Adipocyte (in vitro differentiated cells): ENCODE measurements at regions not wholly inside any gene's neighbourhood (a gene's known extent, or its start where the extent isn't known, plus 50 kb on each side); places are given as distances from the start of the nearest gene placed in this dataset.
"Not testable (repeated sequence)": the region's sequence is repeated elsewhere in the genome, so short reads cannot be mapped to it uniquely, and the experiment has no call there.

Experiments used
- DNase-seq: peaks from one replicate; pipeline ENCODE4 v3.0.0-alpha.2; 2015; ENCODE audit warnings: low read depth
- H3K27me3 ChIP-seq: replicated peaks from 2 replicates; pipeline ENCODE4 v1.7.0; 2013; ENCODE audit warnings: mild to moderate bottlenecking, low read length, moderate library complexity; ENCODE audit not compliant: control insufficient read depth, insufficient read depth
- H3K36me3 ChIP-seq: 2 replicates; pipeline ENCODE4 v1.7.0; 2013; ENCODE audit warnings: low read length, mild to moderate bottlenecking, moderate library complexity; ENCODE audit not compliant: control insufficient read depth, insufficient read depth, severe bottlenecking
- H3K4me1 ChIP-seq: 2 replicates; pipeline ENCODE4 v1.7.0; 2013; ENCODE audit warnings: mild to moderate bottlenecking, low read length, moderate library complexity; ENCODE audit not compliant: control insufficient read depth, insufficient read depth
- H3K4me3 ChIP-seq: 2 replicates; pipeline ENCODE4 v1.7.0; 2013; ENCODE audit warnings: mild to moderate bottlenecking, low read length, moderate library complexity
- H3K9ac ChIP-seq: 2 replicates; pipeline ENCODE4 v1.7.0; 2013; ENCODE audit warnings: mild to moderate bottlenecking, low read length, moderate library complexity
- H3K9me3 ChIP-seq: 2 replicates; pipeline ENCODE4 v1.7.0; 2013; ENCODE audit warnings: mild to moderate bottlenecking, low read length, moderate library complexity; ENCODE audit not compliant: control insufficient read depth

- not testable (repeated sequence) for H3K36me3 ChIP-seq, H3K9ac ChIP-seq, H3K4me3 ChIP-seq, DNase-seq, H3K27me3 ChIP-seq, H3K9me3 ChIP-seq, H3K4me1 ChIP-seq
These were observed 1226.2 kb downstream of the OTOL1 start for GRCh38 chr3:162722796-162723195.

DNA sequence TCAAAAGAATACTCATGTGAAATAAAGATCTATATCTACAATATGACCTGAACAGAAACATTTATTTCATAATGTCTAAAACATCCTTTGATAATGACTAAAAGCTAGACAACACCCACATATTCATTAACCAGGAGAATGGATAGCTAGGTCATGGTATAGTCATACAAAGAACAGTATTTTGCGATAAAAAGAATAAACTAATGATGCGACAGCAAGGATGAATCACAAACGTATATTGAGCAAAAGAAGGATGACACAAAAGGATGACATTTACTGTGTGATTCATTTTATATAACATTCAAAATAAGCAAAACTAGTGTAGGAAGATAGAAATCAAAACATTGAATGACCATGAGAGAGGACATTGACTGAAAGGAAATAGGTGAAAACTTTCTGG is 1233.1 kb downstream of the OTOL1 start:
- no peak overlapping the region for H3K4me3 ChIP-seq
- no peak overlapping the region for H3K9ac ChIP-seq

GRCh38 chr3:162731961-162732360 is 1235.4 kb downstream of the OTOL1 start:
- not testable (repeated sequence) for H3K4me3 ChIP-seq, H3K36me3 ChIP-seq, H3K4me1 ChIP-seq, H3K9ac ChIP-seq, H3K9me3 ChIP-seq, DNase-seq, H3K27me3 ChIP-seq

More for the DNA sequence above, 1233.1 kb downstream of the OTOL1 start:
- Histone ChIP-seq H3K9me3 (no peaks in the 10 kb centered on the region), H3K27me3 (no peaks in the 10 kb centered on the region), H3K36me3 (no peaks in the 10 kb centered on the region), H3K4me1 (no peaks in the 10 kb centered on the region)
- peak; percentile 15 for DNase-seq

GRCh38 chr3:162738784-162739183 is 1242.2 kb downstream of the OTOL1 start:
- H3K4me1 ChIP-seq, result no peaks in the 10 kb centered on the region
- no peak overlapping the region for H3K4me3 ChIP-seq
- no peaks in the 10 kb centered on the region for H3K27me3 ChIP-seq
- no peaks in the 10 kb centered on the region for H3K9me3 ChIP-seq
- no peaks in the 10 kb centered on the region for H3K36me3 ChIP-seq
- H3K9ac ChIP-seq, result no peak overlapping the region
- peak; percentile 22 for DNase-seq

DNA sequence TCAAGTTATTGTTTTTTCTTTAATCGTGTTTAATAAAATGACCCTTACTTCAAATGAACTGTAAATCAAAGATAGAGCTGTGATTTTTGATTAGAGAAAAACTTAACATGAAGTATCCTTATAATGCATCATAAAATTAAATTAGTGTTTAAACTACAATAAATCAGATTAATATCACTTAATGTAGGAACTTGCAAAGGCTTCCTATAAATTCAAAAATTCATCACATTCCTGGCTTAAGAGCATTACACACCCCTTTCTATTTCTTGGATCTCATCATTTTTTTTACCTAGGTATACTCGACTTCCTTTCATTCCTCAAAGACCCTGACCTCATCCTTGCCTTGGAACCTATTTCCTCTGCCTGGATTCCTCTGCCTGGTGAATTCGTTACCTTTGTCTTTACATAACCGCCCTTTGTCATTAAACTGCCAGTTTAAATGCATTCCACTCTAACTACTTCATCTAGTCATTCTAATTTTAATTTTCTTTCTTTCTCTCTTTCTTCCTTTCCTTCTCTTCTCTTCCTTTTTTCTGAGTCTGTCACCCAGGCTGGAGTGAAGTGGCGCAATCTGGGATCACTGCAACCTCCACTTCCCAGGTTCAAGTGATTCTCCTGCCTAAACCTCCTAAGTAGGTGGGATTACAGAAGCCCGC is 1244.5 kb downstream of the OTOL1 start:
- Histone ChIP-seq H3K36me3 (no peaks in the 10 kb centered on the region), H3K4me3 (no peak overlapping the region), H3K27me3 (no peaks in the 10 kb centered on the region), H3K9ac (no peak overlapping the region), H3K4me1 (no peaks in the 10 kb centered on the region), H3K9me3 (no peaks in the 10 kb centered on the region)
- no peak for DNase-seq

DNA sequence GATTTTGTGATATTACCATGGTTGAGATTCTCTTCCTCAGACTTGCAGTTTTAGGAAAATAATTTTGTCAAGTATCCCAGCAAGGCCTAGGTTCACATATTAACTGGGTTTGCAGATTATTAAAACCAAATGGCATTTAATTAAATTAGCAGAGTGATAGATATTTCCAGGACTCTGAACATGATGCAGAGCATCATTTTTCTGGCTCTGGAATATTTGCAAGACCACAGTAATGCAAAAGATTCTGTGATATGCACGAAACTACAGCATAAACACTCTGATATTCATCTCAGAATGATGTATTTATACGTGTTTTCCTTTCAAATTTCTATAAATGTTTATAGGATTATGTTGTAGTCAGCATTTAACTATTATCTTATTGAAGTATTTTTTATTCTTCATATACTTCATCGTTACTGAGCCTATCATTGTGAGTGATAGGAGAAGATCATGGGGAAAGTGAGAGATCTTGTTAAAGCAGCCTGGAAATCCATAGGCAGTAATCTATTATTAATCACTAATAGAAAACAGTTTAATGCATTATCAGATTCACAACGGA is 1245.6 kb downstream of the OTOL1 start:
- no peak overlapping the region for H3K4me3 ChIP-seq
- no peaks in the 10 kb centered on the region for H3K27me3 ChIP-seq
- no peaks in the 10 kb centered on the region for H3K4me1 ChIP-seq
- H3K9ac ChIP-seq, result no peak overlapping the region
- peaks cover 4% of the 10 kb centered on the region for H3K9me3 ChIP-seq
- peak; percentile 58 for DNase-seq
- no peaks in the 10 kb centered on the region for H3K36me3 ChIP-seq

DNA sequence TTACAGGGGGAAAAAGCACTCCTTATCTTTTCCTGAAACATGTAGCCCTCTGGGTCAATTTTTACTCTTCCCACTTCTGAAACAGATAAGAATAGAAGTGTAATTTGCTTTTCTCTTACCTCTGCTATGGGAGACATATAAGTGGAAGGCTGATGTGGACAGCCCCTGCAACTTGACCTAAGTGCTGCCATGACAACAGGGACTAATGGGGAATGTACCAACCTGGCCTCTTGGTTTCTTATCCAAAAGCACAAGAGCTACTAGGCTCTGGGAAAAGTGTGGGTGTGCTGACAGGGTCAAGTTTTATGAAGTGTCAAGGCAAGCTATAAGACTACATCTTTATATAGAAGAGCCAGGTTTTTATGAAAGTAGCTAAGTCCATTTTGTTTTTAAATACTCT is 1246.5 kb downstream of the OTOL1 start:
- DNase-seq, result no peak
- no peaks in the 10 kb centered on the region for H3K4me1 ChIP-seq
- H3K9me3 ChIP-seq, result peaks cover 11% of the 10 kb centered on the region
- no peak overlapping the region for H3K4me3 ChIP-seq
- H3K27me3 ChIP-seq, result no peaks in the 10 kb centered on the region
- no peak overlapping the region for H3K9ac ChIP-seq
- no peaks in the 10 kb centered on the region for H3K36me3 ChIP-seq

GRCh38 chr3:162760789-162761188 is 1264.2 kb downstream of the OTOL1 start:
- no peak for DNase-seq
- no peaks in the 10 kb centered on the region for H3K27me3 ChIP-seq
- no peak overlapping the region for H3K9ac ChIP-seq
- no peak overlapping the region for H3K4me3 ChIP-seq
- H3K36me3 ChIP-seq, result no peaks in the 10 kb centered on the region
- no peaks in the 10 kb centered on the region for H3K4me1 ChIP-seq
- H3K9me3 ChIP-seq, result no peaks in the 10 kb centered on the region

GRCh38 chr3:162764051-162764807 is 1267.6 kb downstream of the OTOL1 start:
- Histone ChIP-seq H3K36me3 (no peaks in the 10 kb centered on the region), H3K4me3 (no peak overlapping the region), H3K27me3 (no peaks in the 10 kb centered on the region), H3K4me1 (no peaks in the 10 kb centered on the region), H3K9me3 (no peaks in the 10 kb centered on the region), H3K9ac (no peak overlapping the region)
- DNase-seq, result no peak

DNA sequence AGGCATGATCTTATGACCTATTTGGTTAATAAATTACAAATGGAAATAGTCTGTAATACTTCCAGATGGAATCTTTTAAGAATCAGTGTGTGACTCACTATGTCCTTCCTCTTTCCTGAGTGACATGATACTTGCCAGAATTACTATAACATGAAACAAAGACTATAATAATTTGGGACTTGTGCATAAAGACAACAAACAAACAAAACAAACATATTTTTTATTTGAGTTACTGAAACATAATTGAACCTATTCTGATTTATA is 1268.1 kb downstream of the OTOL1 start:
- H3K27me3 ChIP-seq, result no peaks in the 10 kb centered on the region

GRCh38 chr3:162765524-162765923 is 1268.9 kb downstream of the OTOL1 start:
- H3K9me3 ChIP-seq, result no peaks in the 10 kb centered on the region
- H3K9ac ChIP-seq, result no peak overlapping the region
- H3K4me3 ChIP-seq, result no peak overlapping the region
- H3K36me3 ChIP-seq, result no peaks in the 10 kb centered on the region
- no peaks in the 10 kb centered on the region for H3K4me1 ChIP-seq
- no peak for DNase-seq
- H3K27me3 ChIP-seq, result no peaks in the 10 kb centered on the region

More for the DNA sequence above, 1268.1 kb downstream of the OTOL1 start:
- no peaks in the 10 kb centered on the region for H3K9me3 ChIP-seq
- no peaks in the 10 kb centered on the region for H3K4me1 ChIP-seq
- DNase-seq, result no peak
- H3K9ac ChIP-seq, result no peak overlapping the region
- H3K36me3 ChIP-seq, result no peaks in the 10 kb centered on the region
- no peak overlapping the region for H3K4me3 ChIP-seq
